HG03469 (cell line): ENCODE measurements at regions not wholly inside any gene's neighbourhood (a gene's known extent, or its start where the extent isn't known, plus 50 kb on each side); places are given as distances from the start of the nearest gene placed in this dataset.

ENCODE experiments used
- ATAC-seq: cut with Tn5 transposase; IDR thresholded peaks from one replicate; pipeline ENCODE4 v1.9.1; 2021; ENCODE audit warnings: mild to moderate bottlenecking, moderate library complexity, moderate number of reproducible peaks; ENCODE audit not compliant: unreplicated experiment

DNA sequence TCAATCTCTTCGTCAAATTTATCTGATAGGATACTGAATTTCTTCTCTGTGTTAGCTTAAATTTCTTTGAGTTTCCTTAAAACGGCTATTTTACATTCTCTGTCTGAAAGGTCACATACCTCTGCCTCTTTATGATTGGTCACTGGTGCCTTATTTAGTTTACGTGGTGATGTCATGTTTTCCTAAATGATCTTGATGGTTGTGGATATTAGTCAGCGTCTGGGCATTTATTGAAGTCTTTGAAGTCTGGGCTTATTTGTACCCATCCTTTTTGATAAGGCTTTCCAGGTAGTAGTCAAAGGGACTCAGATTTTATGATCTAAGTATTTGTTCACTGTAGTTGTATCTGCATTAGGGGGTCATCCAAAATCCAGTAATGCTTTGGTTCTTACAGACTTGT lies 1407.5 kb upstream of the LRRTM3 start:
- ATAC-seq = no peak

DNA sequence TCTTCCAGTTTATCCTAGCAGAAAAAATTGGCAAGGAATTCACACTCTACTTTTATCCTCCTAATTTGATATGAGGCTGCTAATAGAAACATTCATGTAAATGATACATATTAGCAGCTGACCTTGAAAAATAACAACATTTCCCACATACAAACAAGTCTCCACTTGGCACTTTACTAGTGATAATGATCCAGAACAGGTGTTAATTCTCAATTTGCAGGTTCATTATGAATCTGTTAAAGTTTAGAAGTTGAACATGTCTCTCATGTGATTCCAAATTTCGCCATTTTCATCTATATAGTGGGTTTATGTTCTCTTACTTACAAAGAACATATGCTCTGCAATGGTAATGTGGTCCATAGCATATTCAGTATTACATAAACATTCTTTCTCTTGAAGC lies 1396.8 kb upstream of the LRRTM3 start:
- no peak for ATAC-seq

DNA sequence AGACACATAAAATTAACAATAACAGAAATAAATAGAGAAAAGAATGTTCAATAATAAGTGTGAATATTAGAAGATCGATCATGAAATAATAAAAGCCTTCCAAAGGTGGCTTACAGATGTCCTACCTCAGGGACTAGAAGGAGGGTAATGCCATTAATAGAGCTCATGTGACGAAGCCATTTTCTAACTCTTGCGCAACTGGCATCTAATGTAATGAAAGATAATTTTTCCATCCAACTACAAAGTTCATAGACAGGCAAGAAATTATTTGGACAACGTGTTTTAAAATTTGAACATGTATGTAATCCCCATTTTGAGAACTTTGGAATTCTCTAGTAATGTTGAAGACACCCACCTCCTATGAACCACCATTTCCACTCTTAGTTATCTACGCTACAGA lies 1394.3 kb upstream of the LRRTM3 start:
- ATAC-seq = no peak

- no peak for ATAC-seq
Measured at GRCh38 chr10:65534771-65535170, 1391.1 kb upstream of the LRRTM3 start.

GRCh38 chr10:65544756-65545155 lies 1381.1 kb upstream of the LRRTM3 start:
- no peak for ATAC-seq

DNA sequence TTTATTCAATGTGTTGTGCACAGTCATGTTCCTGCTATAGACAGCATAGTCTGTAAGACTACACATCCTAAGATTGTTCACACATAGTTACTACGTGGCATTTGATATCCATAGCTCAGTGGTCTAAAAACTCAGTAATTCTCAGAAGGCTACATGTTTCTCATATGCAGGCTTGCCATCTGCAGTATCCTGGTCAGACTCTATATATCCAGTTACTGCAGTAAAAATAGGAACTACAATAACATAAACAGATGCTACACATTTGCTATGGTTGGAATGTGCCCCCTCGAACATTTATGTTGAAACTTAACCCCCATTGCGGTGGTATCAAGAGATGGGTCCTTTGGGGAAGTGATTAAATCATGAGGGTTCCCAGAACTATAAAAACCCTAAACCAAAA lies 1377.8 kb upstream of the LRRTM3 start:
- no peak for ATAC-seq

- no peak for ATAC-seq
Measured at GRCh38 chr10:65550761-65551160, 1375.1 kb upstream of the LRRTM3 start.

DNA sequence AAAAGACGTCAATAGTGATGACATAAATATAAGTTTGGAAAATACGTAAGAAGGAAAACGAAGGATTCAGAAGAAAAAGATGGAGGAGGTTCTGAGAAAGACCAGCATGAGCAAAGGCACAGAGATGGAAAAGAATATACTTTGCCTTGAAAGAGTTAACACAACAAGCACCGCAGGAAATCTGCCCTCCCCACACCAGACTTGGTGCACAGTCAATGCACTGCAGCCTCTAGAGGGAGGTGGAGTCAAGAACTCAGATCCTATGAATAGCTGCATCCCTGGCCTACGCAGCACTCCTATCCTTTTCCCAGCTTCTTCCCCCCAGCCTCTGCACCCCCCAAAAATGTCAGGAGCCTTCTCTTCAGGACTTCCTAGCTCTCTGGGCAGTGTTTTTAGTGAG lies 1370.6 kb upstream of the LRRTM3 start:
- ATAC-seq = no peak

DNA sequence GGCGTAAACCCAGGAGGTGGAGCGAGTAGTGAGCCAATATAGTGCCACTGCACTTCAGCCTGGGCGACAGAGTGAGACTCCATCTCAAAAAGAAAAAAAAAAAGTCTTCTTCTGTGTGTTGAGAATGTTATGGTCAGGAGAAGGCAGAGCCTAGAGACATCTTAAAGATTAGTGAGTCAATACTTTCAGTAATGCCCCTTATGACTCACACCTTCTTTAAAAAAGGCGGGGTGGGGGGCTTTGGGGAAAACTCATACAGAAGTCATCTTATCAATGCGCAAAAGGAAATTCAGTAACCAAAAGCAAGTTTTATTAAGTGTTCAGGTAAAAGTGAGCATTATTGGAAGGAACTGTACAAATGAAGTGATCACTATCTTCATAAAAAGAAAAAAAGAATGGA lies 1369.8 kb upstream of the LRRTM3 start:
- no peak for ATAC-seq

GRCh38 chr10:65559369-65559768 lies 1366.5 kb upstream of the LRRTM3 start:
- ATAC-seq = no peak

GRCh38 chr10:65565246-65565645 lies 1360.6 kb upstream of the LRRTM3 start:
- ATAC-seq = no peak

DNA sequence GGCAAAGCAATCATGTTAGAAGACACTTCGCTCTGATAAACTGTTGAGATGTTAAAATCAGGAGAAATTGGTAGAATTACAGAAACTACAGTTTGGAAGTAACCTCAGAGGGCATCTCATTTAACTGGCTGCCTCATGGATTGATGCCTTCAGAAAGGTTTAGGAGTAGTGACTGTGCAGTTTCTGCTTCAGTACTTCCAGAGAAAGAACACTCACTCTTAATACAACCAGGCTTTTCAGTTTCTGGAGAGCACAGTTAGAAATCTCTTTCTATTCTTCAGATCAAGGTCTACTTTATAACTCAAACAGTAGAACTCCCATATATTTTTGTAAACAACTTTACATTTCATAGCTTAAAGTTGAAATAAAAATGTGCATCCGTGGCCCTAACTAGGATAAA lies 1358.9 kb upstream of the LRRTM3 start:
- ATAC-seq = no peak

DNA sequence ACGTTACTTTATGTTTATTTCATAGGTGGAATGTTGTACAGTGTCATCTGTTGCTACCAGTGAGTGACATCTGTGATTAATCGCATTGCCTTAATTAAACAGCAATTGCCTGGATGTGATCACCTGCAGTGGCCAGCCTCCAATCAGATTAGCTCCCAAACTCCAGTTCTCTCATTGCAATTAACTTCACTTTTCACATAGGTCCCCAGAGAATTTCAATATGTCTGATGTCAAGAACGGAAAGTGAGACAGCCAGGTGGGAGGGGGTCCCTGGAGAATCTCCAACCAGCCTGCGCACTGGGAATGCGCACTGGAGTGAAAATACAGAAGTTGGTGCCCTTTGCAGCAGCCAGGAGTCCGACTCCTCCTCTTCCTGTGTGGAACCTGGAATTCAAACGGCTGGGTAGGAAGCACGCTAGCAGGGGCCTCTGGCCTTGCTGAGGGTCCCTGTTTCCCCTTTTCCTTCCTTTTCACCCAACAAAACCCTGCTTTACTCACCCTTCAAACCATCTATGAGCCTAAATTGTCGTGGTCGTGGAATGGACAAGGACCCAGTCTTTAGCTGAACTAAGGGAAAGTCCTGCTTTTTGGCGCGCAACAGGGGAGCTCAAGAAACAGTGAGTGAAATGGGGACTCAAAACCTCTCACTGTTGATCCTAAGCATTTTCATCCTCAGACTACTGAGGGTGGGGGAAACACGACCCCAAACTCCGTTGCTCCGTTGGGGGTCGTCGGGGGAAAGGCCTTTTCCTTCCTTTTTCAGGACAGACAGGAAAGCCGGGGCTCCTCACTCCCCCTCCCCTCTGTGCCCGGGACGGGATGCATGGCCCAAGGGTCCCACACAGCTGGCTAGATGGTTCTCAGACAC lies 1355.5 kb upstream of the LRRTM3 start:
- no peak for ATAC-seq

DNA sequence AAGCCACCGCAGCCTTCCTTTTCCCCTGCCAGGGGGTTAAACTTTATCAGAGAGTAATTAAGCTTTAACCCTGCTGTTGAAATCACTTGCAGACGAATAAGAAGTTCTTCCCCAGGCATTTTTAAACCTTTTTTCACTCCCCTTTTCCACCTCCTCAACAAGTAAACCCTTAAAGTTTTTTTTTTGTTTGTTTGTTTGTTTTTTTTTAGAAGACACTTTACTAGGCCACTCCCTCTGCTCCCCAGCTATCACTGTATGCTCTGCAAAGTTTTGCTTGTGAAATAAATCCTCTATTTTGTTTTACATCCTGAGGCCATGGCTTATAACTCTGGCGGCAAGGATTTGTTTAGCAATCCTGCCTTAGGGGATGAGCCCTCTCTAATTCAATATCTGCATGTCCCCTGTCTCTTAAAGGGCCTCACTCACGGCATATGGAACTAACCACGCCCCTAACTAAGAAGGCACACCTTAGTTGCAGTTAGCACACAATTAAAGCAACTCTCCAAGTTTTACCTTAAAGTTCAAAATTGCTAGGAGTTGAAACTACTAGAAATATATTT lies 1354.7 kb upstream of the LRRTM3 start:
- ATAC-seq = no peak

DNA sequence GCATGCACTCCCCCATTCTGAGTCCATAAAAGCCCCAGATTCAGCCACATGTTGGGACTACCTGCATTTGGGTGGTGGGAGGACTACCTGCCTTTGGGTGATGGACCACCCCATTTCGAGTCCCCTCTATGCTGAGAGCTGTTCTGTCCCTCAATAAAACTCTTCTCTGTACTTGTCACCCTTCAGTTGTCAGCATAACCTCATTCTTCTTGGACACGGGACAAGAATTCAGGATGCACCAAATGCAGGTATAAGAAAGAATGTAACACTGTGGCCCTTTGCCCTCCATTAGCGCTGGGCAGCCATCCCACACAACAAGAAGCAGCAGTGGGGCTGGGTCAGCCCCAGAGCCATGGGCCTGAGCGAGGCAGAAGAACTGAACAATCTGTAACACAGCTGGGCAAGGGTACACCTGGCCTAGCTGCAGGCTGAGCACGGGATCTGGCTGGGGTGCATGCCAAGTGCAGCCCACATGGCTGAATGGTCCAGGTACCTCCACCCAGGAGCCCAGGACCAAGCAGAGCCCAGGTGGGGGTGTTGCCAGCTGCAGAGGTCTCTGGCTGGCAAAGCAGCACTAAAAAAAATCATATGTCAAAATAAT lies 1344.3 kb upstream of the LRRTM3 start:
- no peak for ATAC-seq

DNA sequence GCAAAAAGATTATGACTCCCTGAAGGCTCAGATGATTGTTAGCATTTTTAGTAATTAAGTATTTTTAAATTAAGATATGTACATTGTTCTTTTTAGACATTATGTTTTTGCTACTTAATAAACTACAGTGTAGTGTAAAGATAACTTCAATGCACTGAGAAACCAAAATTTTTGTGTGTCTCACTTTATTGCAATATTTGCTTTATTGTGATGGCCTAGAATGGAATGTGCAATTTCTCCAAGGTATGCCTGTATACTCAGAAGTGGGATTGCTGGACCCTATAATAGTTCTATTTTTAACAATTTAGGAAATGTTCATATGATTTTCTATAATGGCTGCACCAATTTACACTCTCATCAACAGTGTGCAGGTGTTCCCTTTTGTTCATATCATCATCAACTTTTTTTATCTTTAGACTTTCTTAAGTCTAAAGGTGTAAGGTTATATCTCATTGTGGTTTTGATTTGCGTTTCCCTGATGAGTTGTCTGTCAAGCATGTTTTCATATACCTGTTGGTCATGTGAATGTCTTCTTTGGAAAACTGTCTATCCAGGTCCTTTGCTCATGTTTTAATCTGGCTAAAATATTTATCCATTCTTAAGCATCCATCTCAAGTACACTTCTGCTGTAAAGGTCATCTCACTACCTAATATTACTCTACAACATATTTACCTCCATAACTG lies 1323.5 kb upstream of the LRRTM3 start:
- no peak for ATAC-seq

DNA sequence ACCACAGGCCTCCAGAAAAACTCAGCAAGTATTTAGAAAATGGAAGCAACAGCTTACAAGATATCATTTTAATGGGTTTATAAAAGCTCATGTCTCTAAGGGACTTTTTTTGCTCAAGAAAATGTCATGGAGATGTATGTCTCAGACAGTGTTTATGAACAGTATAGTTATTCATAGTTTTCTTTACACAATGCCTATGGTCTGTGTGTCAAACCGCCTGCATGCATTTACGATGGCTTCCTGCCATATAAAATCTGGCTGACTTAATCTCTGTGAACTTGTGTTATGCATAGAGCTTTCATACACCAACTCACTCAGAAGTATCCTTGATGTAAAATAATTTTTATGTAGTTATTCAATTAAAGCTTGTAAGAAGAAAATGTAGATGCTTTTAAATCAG lies 1314.2 kb upstream of the LRRTM3 start:
- ATAC-seq = no peak

- no peak for ATAC-seq
Measured at GRCh38 chr10:65614956-65615565, 1310.8 kb upstream of the LRRTM3 start.

- no peak for ATAC-seq
Measured at GRCh38 chr10:65618126-65618525, 1307.7 kb upstream of the LRRTM3 start.

- ATAC-seq = no peak
Measured at GRCh38 chr10:65620404-65621048, 1305.3 kb upstream of the LRRTM3 start.

GRCh38 chr10:65622608-65623007 lies 1303.2 kb upstream of the LRRTM3 start:
- no peak for ATAC-seq
